PFSK-1 (cell line): ENCODE measurements at regions not wholly inside any gene's neighbourhood (a gene's known extent, or its start where the extent isn't known, plus 50 kb on each side); places are given as distances from the start of the nearest gene placed in this dataset.

Experiments used
- FOXP2 ChIP-seq: optimal IDR thresholded peaks from 2 replicates; pipeline ENCODE3; 2011; ENCODE audit warnings: borderline replicate concordance, control low read depth, inconsistent platforms; ENCODE audit not compliant: insufficient read depth; ENCODE audit errors: extremely low read length, extremely low read depth
- POLR2AphosphoS5 ChIP-seq: IDR thresholded peaks from 2 replicates; pipeline ENCODE4 v1.6.1; 2012; ENCODE audit warnings: low read depth, mild to moderate bottlenecking, control low read depth, low read length, moderate library complexity
- REST ChIP-seq, 2 experiments: IDR thresholded peaks; 2 replicates each; pipeline versions ENCODE4 v1.6.1 to v1.8.0; 2011 to 2012; ENCODE audit warnings: low read depth in 2 of 2, low read length in 2 of 2, control low read depth in 1 of 2, inconsistent platforms in 1 of 2, mild to moderate bottlenecking in 1 of 2, moderate library complexity in 1 of 2; ENCODE audit not compliant: insufficient read depth in 1 of 2
- SIN3A ChIP-seq: IDR thresholded peaks from 2 replicates; pipeline ENCODE4 v1.6.1; 2012; ENCODE audit warnings: mild to moderate bottlenecking, low read length, moderate library complexity, borderline replicate concordance; ENCODE audit not compliant: insufficient read depth
- TAF1 ChIP-seq: IDR thresholded peaks from 2 replicates; pipeline ENCODE4 v1.6.1; 2012; ENCODE audit warnings: low read length, control low read depth, borderline replicate concordance; ENCODE audit not compliant: insufficient read depth

- no peak for TF ChIP-seq POLR2AphosphoS5
- TF ChIP-seq TAF1 = no peak
- TF ChIP-seq REST (IDR thresholded peaks at IDR 0.05; ENCODE audit: insufficient read depth in 1 of 2, low read depth in 2 of 2, low read length in 2 of 2) = no peak
- TF ChIP-seq SIN3A = no peak
- no peak for TF ChIP-seq FOXP2
Observed at GRCh38 chr16:65365732-65366715, 244.2 kb upstream of the CDH11 start.

- no peak for TF ChIP-seq TAF1
- TF ChIP-seq SIN3A = no peak
- no peak for TF ChIP-seq FOXP2
- no peak for TF ChIP-seq REST (IDR thresholded peaks at IDR 0.05; ENCODE audit: insufficient read depth in 1 of 2, low read depth in 2 of 2, low read length in 2 of 2)
- TF ChIP-seq POLR2AphosphoS5 = no peak
Observed at GRCh38 chr16:65355706-65356105, 233.8 kb upstream of the CDH11 start.

GRCh38 chr16:65353183-65353582, 231.3 kb upstream of the CDH11 start:
- no peak for TF ChIP-seq SIN3A
- no peak for TF ChIP-seq REST (IDR thresholded peaks at IDR 0.05; ENCODE audit: insufficient read depth in 1 of 2, low read depth in 2 of 2, low read length in 2 of 2)
- TF ChIP-seq FOXP2 = no peak
- TF ChIP-seq TAF1 = no peak
- no peak for TF ChIP-seq POLR2AphosphoS5

- TF ChIP-seq SIN3A (no peak), POLR2AphosphoS5 (no peak), FOXP2 (no peak), REST (IDR thresholded peaks at IDR 0.05; ENCODE audit: insufficient read depth in 1 of 2, low read depth in 2 of 2, low read length in 2 of 2) (no peak), TAF1 (no peak)
Observed at GRCh38 chr16:65349626-65350025, 227.8 kb upstream of the CDH11 start.
